Cerebellar cortex (tissue), 1 donor: ENCODE measurements at regions not wholly inside any gene's neighbourhood (a gene's known extent, or its start where the extent isn't known, plus 50 kb on each side); places are given as distances from the start of the nearest gene placed in this dataset.

ENCODE experiments used
- DNase-seq: peaks from one replicate; pipeline ENCODE4 v3.0.0-alpha.2; 2015; ENCODE audit warnings: low spot score

DNA sequence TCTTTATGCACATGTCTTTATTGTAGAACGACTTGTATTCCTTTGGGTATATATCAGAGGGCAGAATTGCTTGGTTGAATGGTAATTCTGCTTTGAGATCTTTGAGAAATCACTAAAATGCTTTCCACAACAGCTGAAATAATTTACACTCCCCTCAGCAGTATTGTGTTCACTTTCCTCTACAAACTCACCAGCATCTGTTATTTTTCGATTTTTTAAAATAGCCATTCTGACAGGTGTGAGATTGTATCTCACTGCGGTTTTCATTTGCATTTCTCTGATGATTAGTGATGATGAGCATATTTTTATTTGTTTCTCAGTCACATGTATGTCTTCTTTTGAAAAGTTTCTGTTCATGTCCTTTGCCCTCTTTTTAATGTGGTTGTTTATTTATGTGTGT is 459.8 kb downstream of the PABPC4L start:
- DNase-seq, result no peak

DNA sequence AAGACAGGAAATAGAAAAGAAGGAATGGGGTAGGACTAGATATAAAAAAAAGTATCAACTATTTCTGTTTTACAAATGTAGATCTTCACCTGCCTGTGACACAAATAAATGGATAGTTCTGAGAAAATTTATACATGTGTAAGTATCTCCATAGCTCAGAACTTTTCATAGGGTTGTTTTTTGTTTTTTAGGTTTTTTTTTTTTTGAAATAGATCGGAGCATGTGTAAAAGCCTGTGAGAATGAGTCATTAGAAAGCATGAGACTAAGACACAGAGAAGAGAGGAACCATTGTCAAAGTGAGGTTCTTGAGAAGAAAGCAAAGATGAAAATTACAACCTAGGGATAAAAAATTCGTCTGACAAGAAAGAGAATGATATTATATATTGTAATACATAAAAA is 481.6 kb downstream of the PABPC4L start:
- no peak for DNase-seq

DNA sequence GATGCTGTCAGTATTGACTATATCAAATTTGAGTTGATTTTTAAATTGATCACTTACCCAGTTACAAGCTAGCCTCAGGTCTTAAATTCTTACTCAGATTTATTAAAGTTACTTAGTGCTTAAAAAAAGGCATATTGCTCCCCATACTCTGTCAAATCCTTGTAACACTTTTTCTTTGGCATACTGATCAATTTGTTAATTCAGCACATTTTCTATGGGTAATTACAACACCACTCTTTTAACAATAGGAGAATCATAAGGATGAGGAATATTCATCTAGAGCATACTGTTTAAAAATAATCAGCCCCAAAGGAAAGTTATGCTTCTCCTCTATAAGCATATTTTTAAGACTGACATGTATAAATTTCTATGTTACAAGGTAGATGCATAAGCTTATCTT is 482.5 kb downstream of the PABPC4L start:
- no peak for DNase-seq

DNA sequence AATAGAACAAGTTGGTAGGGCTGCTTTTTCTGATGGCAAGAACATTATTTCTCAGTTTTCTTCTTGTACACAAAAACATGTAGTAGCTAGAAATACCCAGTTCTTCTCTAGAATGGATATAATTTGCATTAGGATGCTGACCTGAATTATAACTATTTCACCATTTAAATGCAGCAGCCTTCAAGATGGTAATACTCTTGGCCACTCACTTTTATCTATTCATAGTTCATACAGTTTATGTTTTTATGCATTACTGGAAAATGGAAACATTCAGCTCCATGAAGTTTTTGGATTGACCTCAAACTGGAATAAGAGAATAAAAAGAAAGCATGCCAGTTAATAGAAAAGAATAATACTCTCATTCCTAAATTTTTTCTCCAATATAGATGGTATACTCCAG is 487.4 kb downstream of the PABPC4L start:
- no peak for DNase-seq

DNA sequence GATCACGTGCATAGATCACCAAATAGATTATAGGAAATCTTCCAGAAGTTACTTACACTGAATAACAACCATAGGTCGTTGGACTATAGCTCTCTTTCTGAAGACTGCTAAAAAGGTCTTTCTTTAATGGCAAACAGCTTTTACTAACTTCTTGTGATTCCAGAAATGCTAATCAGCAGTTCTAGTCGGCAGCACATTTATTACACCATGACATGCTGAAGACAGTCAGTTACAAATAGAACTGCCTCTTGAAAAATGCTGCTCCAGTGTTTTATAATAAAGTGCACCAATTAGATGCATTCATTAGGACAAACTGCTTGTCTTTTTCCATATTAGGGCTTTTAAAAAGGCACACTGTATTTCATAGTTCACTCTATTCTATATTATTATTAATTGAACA is 488.2 kb downstream of the PABPC4L start:
- DNase-seq, result no peak

DNA sequence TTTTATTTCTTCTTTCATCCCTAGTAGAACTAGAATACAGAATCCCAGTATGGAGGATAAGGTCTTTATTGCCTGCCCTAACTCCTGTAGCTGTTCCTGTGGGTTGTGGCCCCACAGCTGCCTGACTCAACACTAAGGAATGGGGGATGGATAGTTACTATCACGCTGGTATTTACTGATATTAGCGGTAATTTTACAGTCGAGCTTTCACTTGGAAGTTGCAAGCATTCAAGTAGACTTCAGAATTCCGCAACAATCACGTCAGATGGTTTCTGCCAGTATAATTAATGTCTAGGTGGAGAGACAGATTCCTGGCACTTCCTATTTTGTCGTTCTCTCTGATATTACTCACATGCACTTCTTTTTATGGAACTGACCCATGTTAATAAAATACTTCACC is 489.8 kb downstream of the PABPC4L start:
- DNase-seq, result no peak

DNA sequence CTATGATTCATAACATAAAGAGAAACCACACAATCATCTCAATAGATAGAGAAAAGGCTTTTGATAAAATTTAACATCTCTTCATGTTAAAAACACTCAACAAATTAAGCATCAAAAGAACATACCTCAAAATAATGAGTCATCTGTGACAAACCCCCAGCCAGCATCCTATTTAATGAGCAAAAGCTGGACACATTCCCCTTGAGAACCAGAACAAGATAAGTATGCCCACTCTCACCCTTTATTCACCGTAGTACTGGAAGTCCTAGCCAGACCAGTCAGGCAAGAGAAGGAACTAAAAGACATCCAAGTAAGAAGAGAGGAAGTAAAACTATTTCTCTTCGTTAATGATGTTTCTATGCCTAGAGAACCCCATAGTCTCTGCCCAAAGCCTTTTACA is 507.2 kb downstream of the PABPC4L start:
- no peak for DNase-seq

DNA sequence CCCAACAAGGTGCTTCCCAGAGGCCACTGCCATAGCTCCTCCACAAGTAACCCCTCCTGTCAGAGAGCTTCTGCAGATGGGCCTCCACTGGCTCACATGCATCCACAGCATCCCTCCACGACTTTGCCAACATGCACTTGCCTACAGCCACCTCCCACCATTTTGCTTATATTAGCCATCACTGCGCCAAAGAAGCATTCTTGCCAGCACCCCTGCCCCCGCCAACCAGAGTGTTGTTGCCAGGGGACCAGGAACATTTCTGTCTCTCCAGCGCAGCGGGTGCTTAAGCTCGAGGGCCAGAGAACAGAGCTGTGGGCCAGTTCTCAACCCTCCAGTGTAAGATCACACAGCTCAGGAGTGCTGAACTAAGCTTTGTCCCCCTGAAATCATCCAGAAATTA is 517.6 kb downstream of the PABPC4L start:
- DNase-seq, result no peak

DNA sequence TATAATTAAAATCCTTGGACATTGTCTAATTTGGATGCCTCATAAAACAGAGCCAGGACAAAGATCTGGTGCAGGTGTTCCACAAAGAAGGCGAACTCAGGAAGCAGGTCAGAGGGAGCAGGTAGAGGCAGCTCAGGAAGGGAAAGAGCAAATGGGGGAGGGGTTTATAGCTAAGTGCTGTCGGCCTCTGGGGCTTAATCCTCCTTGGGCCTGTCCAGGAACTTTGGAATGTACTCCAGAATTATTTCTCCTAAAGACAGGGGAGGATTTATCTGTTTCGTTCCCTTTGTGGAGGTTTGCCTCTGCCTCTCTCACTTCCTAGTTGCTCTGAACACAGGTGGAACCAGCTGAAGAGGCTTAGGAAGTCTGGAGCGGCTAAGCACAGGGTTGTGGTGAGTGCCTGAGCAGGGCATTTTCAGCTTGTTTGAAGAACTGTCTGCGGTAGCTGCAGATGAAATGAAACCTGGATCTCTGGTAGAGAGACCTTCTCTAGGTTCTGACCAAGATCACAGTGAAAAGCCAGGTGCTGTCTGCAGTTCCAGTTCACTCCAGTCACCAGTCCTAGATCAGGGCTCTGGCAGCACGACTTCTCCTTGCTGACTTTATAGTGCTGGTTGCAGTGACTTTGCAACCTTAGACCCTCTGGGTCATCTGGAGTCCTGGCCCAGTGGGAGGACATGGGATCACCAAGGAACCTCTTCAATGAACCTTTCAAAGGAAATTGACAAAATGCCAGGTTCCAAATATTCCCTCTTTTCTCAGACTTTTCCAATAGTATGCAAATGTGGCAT is 519.2 kb downstream of the PCDH10 start:
- no peak for DNase-seq

DNA sequence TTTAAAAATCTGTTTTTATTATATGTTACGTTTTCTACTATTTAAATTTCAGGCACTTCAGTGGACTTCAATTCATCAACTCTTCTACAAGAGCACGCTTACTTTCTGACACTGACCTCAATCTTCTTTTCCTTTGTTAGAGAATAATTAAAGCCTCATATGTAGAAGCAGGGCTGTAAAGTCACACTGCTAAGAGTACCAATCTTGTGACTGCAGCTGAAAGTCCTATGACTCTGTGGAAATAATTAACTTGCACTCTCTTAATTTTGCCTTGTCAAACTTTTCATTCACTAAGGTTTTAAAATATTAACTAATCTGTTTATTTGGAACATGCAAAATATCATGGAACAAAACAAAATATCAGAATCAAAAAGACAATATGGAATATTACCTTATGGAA is 498.1 kb downstream of the PCDH10 start:
- DNase-seq, result no peak

DNA sequence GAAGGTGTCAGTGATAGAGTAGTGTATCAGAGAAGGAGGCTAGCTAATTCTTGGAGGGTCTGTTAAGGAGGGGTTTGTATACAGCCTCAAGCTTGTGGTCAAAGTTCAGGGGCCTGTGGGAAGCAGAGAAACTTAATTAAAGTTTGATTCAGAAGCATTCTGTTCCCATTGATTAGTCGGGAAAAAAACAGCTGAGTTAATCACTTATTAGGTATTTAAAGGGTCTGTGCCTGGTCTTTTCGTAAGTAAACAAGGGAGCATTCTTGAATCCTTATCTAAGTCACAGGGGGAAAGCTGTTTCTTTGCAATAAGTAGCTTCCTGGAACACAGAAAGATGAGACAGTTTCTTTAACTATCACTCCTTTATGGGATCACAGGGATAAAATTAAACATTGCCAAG is 492.1 kb downstream of the PCDH10 start:
- DNase-seq, result no peak

DNA sequence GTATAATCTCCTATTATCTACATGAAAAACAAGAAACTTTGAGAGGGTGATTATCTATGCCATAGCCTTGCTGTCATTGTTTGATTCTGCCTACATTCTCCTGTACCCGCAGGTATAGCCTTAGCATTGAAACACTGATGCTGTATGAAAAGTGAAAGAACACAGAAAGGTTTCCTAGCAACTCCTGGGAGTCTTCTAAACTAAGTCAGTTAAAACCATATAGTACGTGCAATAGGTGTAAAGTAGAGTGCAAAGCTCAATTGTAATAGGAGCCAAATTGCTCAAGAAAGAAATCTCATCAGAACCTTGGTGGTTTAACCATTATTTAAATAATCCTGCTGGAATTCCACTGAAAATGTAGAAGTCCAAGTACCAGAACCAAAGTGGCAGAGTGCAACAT is 489.7 kb downstream of the PCDH10 start:
- DNase-seq, result no peak

DNA sequence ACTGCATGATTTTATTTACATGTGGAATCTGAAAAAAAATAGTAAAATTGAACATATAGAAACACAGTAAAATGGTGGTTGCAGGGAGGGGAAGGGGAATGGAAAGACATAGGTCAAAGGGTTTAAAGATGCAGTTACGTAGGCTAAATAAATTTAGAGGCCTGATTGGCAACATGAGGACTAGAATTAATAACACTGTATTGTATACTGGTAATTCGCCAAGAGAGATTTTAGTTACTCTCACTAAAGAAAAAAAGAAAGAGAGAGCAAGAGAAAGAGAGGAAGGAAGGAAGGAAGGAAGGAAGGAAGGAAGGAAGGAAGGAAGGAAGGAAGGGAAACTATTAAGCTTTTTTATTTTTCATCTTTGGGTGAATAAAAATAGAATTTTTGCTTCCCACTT is 488.1 kb downstream of the PCDH10 start:
- DNase-seq, result no peak

DNA sequence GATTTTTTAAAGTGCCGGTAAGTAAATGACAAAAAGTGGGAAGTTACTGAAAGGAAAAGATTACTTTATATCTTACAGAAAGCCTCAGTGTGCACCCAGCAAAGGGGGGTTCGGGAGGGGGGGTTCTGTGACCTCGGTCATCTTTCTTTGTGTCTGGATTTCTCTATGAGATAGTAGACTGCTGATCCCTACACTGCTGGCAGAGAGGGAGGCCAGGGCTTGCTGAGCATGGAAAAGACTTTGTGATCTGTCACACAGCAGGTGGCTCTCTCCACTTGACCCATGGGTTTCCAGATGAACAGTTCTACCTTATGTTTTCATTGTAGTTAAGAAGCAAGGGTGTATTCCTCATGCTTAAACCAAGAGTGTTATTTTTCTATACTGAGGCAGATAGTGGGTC is 475.6 kb downstream of the PCDH10 start:
- DNase-seq, result no peak

DNA sequence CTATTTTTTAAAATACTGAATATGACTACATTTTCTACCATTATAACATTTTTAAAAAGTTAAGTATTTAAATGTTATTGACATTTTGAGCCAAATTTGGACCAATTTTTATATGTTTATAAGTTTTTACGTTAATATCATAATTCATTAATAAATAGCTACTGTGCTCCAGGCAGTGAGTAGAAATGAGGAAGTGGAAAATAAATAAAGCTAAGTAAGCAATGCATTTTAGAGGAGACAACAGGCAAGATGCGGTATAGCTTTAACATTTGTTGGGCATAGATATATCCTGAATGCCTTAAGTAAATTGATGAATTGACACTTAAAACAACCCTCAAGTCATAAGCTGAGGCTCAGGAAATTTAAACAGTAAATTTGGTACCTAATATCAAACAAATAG is 474.8 kb downstream of the PCDH10 start:
- no peak for DNase-seq

DNA sequence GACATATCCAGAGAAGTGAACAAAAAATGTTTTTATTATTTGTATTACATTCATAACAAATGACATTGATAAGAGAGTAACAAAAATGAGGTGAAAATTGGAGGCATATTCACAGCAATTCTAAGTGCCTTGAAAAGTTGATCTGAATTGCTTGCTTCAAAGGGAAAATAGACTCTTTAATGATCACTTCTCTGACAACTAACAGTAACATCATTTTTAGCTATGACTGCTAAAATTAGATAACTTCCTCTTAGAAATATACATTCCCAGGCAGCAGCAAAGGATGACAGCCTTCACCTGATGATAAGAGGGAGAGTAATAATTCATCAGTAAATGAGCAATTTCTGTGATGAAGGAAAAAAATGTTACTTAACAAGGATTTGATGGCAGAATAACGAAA is 472.5 kb downstream of the PCDH10 start:
- no peak for DNase-seq

DNA sequence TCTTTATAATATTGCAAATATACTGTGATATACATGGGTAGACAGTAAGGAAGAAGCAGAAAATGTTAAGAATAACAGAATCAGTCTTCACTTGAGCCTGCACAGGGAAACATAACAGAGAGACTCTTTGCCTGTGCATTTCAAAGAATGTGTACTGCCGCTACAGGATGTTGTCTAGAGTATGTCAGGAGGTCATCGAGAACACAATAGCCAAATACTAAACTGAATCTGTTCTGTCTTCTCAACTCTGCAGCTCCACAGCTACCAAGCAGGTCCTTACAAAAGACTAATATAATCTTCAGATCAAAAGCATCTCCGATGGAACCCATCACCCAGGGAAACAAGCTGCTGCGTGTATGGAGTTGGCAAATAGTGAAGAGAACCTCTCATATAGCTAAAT is 471.5 kb downstream of the PCDH10 start:
- DNase-seq, result no peak

DNA sequence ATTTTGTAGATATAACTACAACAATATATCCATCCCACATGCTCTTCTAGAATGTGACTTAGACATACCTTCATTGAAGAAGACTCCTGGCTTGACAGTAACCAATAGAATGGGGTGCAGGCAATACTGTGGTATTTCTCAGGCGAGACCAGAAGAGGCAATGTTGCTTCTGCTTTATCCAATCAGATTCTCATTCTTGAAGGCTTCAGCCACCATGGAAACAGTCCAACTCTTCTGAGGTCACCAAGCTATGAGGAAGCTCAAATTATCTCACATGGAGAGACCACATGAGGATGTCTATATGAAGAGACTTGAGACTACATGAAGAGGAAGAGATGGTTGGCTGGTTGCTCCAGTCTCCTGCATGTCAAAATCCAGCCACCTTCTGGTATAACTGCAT is 469.9 kb downstream of the PCDH10 start:
- DNase-seq, result no peak

DNA sequence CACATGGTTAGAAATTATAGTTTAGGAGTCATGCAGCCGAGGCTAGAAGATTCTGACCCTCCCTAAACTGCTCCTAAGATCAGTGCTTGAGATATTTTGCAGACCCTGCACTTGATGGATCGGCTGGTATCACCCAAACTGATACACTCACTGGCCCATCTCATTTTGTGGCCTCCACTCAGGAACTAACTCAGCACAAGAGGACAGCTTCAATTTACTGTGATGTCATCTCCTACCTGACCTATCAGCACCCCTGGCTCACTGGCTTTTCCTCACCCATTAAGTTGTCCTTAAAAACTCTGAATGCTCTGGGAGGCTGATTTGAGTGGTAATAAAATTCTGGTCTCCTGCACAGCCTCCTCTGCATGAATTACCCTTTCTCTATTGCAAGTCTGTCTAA is 450.9 kb downstream of the PCDH10 start:
- DNase-seq, result no peak

DNA sequence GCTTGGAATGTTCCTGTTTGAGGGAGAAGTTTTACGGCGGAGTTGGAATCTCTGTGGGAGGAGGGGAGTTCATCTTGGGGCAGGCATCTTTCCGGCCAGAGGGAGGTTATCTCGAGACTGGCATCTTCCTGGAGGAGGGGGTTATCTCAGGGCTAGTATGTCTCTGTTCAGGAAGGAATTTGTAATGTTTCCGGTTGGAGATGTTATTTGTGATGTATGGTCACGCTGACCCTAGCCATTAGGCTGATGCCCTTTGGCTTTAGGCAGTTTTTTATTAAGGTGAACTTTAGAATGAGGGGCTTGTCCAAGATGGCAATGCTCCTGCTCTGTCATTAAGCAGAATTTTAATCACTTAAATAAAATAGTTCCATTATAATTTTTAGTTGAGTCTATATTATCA is 449.7 kb downstream of the PCDH10 start:
- DNase-seq, result no peak

DNA sequence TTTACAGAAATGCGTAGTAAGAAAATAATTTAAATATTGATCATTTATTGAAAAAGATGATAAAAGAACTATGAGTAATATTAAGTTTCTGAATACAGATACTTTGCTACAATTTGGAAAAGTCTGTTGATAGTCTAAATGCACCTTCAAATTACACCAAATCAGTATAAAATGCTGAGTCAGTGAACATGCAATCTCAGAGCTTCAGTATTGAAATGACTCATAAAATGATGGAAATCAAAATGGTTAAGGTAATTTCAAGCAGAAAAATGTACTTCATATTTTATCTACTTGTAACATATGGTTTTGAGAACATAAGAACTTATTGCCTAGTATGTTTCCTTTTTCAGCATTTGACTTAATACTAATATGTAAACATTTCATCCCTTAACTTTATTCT is 448.2 kb downstream of the PCDH10 start:
- no peak for DNase-seq

DNA sequence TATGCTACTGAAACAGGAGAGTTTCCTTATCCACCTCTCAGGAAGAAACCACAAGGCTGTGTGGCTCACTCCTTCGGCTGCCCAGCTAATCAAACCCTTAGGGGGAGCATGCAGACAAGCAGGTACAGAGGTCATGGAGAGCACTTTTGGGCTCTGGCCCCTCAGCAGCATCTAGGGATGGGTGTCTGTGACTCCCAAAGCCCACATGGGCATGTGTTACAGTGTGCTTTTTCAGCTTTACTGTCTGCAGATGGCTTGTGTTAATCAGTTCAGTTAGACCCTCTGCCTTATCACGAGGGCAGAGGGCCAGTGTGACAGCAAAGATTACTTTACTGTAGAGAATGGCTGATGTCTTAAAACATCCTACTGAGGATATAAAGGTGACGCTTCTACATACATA is 447.4 kb downstream of the PCDH10 start:
- DNase-seq, result no peak

DNA sequence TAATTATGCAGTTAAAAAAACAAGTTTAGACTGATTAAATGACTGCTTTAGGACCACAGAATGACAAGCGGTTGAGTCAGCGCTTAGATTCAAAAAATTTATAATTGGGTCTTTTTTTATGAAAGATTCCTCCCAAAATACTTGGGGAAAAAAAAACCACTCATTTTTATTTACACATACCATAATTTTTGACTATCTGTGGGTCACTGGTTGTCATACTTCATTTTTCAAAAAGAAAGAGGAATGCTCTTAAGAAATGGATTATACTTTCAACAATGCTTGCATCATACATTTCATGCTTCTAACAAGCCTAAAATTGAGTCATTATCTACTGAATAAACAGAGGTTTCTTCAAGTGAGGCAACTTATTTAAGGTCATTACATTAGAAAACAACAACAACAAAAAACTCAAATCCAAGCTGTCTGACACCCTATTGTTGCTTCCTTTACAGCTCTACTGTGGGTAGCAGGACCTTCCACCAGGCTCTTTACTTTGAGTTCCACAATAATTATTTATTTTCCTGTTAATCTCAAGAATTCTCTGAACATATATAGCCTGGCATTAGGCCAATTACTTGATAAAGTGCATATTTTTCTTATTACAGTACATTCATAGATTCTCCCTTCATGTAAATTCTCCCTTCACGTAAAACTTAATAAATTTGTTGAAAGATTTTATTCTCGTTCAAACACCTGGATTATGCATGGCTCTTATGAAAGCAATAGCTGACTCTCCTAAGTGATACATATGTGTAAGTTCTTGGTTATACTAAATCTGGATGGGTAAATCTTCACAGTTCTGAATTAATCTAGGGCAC is 445.5 kb downstream of the PCDH10 start:
- DNase-seq, result no peak

DNA sequence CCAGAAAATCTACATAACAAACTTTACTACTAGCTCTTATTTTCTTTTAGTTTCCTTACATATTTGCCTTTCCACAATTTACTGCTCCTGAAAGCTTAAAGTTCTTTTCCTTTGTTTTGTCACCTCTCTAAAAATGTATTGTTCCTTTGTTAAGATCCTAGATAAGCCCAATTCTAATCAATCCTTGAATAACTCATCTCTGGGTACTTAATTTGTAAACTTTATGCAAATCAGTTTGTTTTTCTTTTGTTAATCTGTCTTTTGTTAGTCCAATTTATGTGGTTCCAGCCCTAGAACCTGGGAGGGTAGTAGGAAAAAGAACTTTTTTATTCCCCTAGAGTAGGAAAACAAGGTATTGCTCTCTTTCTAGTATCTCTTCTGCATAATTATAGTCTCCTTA is 444.7 kb downstream of the PCDH10 start:
- DNase-seq, result no peak
